ENCODE measurements at regions not wholly inside any gene's neighbourhood (a gene's known extent, or its start where the extent isn't known, plus 50 kb on each side); places are given as distances from the start of the nearest gene placed in this dataset.

- TF ChIP-seq POLR2A (IDR thresholded peaks at IDR 0.05), result no peak
- TF ChIP-seq, protein P1, sequence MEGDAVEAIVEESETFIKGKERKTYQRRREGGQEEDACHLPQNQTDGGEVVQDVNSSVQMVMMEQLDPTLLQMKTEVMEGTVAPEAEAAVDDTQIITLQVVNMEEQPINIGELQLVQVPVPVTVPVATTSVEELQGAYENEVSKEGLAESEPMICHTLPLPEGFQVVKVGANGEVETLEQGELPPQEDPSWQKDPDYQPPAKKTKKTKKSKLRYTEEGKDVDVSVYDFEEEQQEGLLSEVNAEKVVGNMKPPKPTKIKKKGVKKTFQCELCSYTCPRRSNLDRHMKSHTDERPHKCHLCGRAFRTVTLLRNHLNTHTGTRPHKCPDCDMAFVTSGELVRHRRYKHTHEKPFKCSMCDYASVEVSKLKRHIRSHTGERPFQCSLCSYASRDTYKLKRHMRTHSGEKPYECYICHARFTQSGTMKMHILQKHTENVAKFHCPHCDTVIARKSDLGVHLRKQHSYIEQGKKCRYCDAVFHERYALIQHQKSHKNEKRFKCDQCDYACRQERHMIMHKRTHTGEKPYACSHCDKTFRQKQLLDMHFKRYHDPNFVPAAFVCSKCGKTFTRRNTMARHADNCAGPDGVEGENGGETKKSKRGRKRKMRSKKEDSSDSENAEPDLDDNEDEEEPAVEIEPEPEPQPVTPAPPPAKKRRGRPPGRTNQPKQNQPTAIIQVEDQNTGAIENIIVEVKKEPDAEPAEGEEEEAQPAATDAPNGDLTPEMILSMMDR (IDR thresholded peaks at IDR 0.05), result no peak
Measured at GRCh38 chr12:91395628-91396135, 213.1 kb upstream of the DCN start.
